ENCODE measurements at regions not wholly inside any gene's neighbourhood (a gene's known extent, or its start where the extent isn't known, plus 50 kb on each side); places are given as distances from the start of the nearest gene placed in this dataset.
A peak's percentile ranks its signal among the peaks of the same experiment; 100 is the strongest.
"Not testable (repeated sequence)": the region's sequence is repeated elsewhere in the genome, so short reads cannot be mapped to it uniquely, and the experiment has no call there.

- DNase-seq (ENCODE audit: low read depth), result not testable (repeated sequence)
Observed at GRCh38 chr3:56924700-56925099, 123.0 kb upstream of the ARHGEF3 start.

- DNase-seq (ENCODE audit: low read depth), result peak; percentile 27
Observed at GRCh38 chr3:56923526-56924224, 121.9 kb upstream of the ARHGEF3 start.

GRCh38 chr3:56921573-56922453, 120.1 kb upstream of the ARHGEF3 start:
- DNase-seq (ENCODE audit: low read depth), result no peak

- DNase-seq (ENCODE audit: low read depth), result no peak
Observed at GRCh38 chr3:56919797-56920195, 118.0 kb upstream of the ARHGEF3 start.

- no peak for DNase-seq (ENCODE audit: low read depth)
Observed at GRCh38 chr3:56919137-56919796, 117.5 kb upstream of the ARHGEF3 start.

- no peak for DNase-seq (ENCODE audit: low read depth)
Observed at GRCh38 chr3:56918111-56918568, 116.4 kb upstream of the ARHGEF3 start.

GRCh38 chr3:56917361-56918110, 115.8 kb upstream of the ARHGEF3 start:
- no peak for DNase-seq (ENCODE audit: low read depth)

- DNase-seq (ENCODE audit: low read depth), result no peak
Observed at GRCh38 chr3:56916716-56917360, 115.1 kb upstream of the ARHGEF3 start.

GRCh38 chr3:56915966-56916586, 114.3 kb upstream of the ARHGEF3 start:
- DNase-seq (ENCODE audit: low read depth), result no peak

- DNase-seq (ENCODE audit: low read depth), result no peak
Observed at GRCh38 chr3:56914646-56915045, 112.9 kb upstream of the ARHGEF3 start.

- DNase-seq (ENCODE audit: low read depth), result no peak
Observed at GRCh38 chr3:56911363-56911762, 109.6 kb upstream of the ARHGEF3 start.

- DNase-seq (ENCODE audit: low read depth), result no peak
Observed at GRCh38 chr3:56909349-56909748, 107.6 kb upstream of the ARHGEF3 start.

GRCh38 chr3:56908004-56908403, 106.3 kb upstream of the ARHGEF3 start:
- no peak for DNase-seq (ENCODE audit: low read depth)

- DNase-seq (ENCODE audit: low read depth), result no peak
Observed at GRCh38 chr3:56904552-56905215, 102.9 kb upstream of the ARHGEF3 start.

GRCh38 chr3:56903231-56903782, 101.6 kb upstream of the ARHGEF3 start:
- no peak for DNase-seq (ENCODE audit: low read depth)

- DNase-seq (ENCODE audit: low read depth), result no peak
Observed at GRCh38 chr3:56902468-56903160, 100.9 kb upstream of the ARHGEF3 start.

GRCh38 chr3:56900801-56901200, 99.1 kb upstream of the ARHGEF3 start:
- DNase-seq (ENCODE audit: low read depth), result no peak

GRCh38 chr3:56899851-56900250, 98.1 kb upstream of the ARHGEF3 start:
- no peak for DNase-seq (ENCODE audit: low read depth)

- DNase-seq (ENCODE audit: low read depth), result no peak
Observed at GRCh38 chr3:56899078-56899477, 97.3 kb upstream of the ARHGEF3 start.

Measured in fibroblast of the conjunctiva (primary cell).